OCI-LY1 (cell line): ENCODE measurements at regions not wholly inside any gene's neighbourhood (a gene's known extent, or its start where the extent isn't known, plus 50 kb on each side); places are given as distances from the start of the nearest gene placed in this dataset.

Source experiments
- H2AFZ ChIP-seq: fragments of 200-600 bp; sonication (generic), shearing (Covaris generic); 2 replicates; pipeline ENCODE4 v1.6.0; 2014; ENCODE audit warnings: antibody characterized with exemption, mild to moderate bottlenecking, low read length
- H3F3A ChIP-seq: fragments of 200-600 bp; sonication (generic), shearing (Covaris generic); 2 replicates; pipeline ENCODE4 v1.6.0; 2014; ENCODE audit warnings: mild to moderate bottlenecking, antibody characterized with exemption, low read length, moderate library complexity; ENCODE audit not compliant: insufficient read depth
- H3K27ac ChIP-seq: fragments of 200-600 bp; sonication (generic); 2 replicates; pipeline ENCODE4 v1.5.1; 2014; ENCODE audit warnings: low read length, mixed run types, mild to moderate bottlenecking, low read depth; ENCODE audit not compliant: poor library complexity, severe bottlenecking
- H3K27me3 ChIP-seq: fragments of 200-600 bp; sonication (generic); 2 replicates; pipeline ENCODE4 v1.6.0; 2014; ENCODE audit warnings: antibody characterized with exemption, mild to moderate bottlenecking, low read length, moderate library complexity; ENCODE audit not compliant: insufficient read depth
- H3K36me3 ChIP-seq: fragments of 200-600 bp; sonication (generic); 2 replicates; pipeline ENCODE4 v1.6.1; 2014; ENCODE audit warnings: mild to moderate bottlenecking, antibody characterized with exemption, low read length, moderate library complexity, mixed read lengths; ENCODE audit not compliant: insufficient read depth
- H3K4me1 ChIP-seq: fragments of 200-600 bp; sonication (generic); 2 replicates; pipeline ENCODE4 v1.5.1; 2014; ENCODE audit warnings: mild to moderate bottlenecking, low read length, moderate library complexity; ENCODE audit not compliant: insufficient read depth, severe bottlenecking
- H3K4me2 ChIP-seq: fragments of 200-600 bp; sonication (generic), shearing (Covaris generic); 2 replicates; pipeline ENCODE4 v1.6.1; 2014; ENCODE audit warnings: low read length
- H3K4me3 ChIP-seq: fragments of 200-600 bp; sonication (generic); 2 replicates; pipeline ENCODE4 v1.5.1; 2014; ENCODE audit warnings: low read length, low read depth, mild to moderate bottlenecking, mixed read lengths; ENCODE audit not compliant: poor library complexity, severe bottlenecking
- H3K79me2 ChIP-seq: fragments of 200-600 bp; shearing (Covaris generic); 2 replicates; pipeline ENCODE4 v1.6.1; 2016; ENCODE audit warnings: mixed run types, low read length, mixed read lengths; ENCODE audit not compliant: insufficient read depth
- H3K9ac ChIP-seq: fragments of 200-600 bp; sonication (generic), shearing (Covaris generic); 2 replicates; pipeline ENCODE4 v1.6.1; 2014; ENCODE audit warnings: mild to moderate bottlenecking, low read length, mixed read lengths
- H3K9me2 ChIP-seq: fragments of 200-600 bp; sonication (generic), shearing (Covaris generic); 2 replicates; pipeline ENCODE4 v1.6.1; 2014; ENCODE audit warnings: low read depth, mild to moderate bottlenecking, low read length, mixed read lengths
- H3K9me3 ChIP-seq: fragments of 200-600 bp; shearing (Covaris generic); 2 replicates; pipeline ENCODE4 v1.6.1; 2014; ENCODE audit warnings: low read length, mixed read lengths
- H4K20me1 ChIP-seq: fragments of 200-600 bp; sonication (generic), shearing (Covaris generic); 2 replicates; pipeline ENCODE4 v1.6.0; 2016; ENCODE audit warnings: mild to moderate bottlenecking, low read length; ENCODE audit not compliant: insufficient read depth
- EZH2 ChIP-seq: fragments of 200-600 bp; sonication (generic), shearing (Covaris generic); IDR thresholded peaks from 2 replicates; pipeline ENCODE4 v1.8.0; 2017; ENCODE audit warnings: borderline replicate concordance, mixed run types, mild to moderate bottlenecking, antibody characterized with exemption, low read length, moderate library complexity, mixed read lengths
- TF ChIP-seq, protein P1 (sequence below): fragments of 200-600 bp; sonication (generic), shearing (Covaris generic); IDR thresholded peaks from 2 replicates; pipeline ENCODE4 v1.5.1; 2017; ENCODE audit warnings: mild to moderate bottlenecking, antibody characterized with exemption, low read length, moderate library complexity, mixed read lengths

DNA sequence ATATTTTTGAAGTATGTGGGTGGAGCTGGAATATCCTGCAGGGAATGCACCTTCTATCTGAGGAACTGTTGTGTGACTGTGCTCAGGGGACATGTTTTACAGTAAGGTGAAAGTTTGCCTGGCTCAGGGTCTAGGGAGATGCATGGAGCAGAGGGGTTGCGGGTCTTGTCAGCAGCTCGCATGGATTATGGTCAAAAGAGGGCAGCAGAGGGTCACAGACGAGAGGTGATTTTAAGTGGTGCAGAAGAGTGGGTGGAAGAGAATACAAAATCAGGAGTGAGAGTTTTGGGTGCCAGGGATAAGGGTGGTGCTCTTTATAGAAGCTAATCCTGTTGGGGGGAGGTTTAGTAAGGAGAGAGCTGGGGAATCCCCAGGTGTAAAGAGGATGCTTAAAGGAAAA, 53.5 kb upstream of the GRIN3A start:
- no peaks in the 10 kb centered on the region for H3K36me3 ChIP-seq
- H3K27ac ChIP-seq, result no peak overlapping the region
- no peaks in the 10 kb centered on the region for H3F3A ChIP-seq
- no peaks in the 10 kb centered on the region for H3K4me1 ChIP-seq
- H2AFZ ChIP-seq, result no peak overlapping the region
- no peaks in the 10 kb centered on the region for H4K20me1 ChIP-seq
- no peaks in the 10 kb centered on the region for H3K27me3 ChIP-seq
- no peak overlapping the region for H3K4me3 ChIP-seq
- no peaks in the 10 kb centered on the region for H3K79me2 ChIP-seq
- TF ChIP-seq, protein P1, sequence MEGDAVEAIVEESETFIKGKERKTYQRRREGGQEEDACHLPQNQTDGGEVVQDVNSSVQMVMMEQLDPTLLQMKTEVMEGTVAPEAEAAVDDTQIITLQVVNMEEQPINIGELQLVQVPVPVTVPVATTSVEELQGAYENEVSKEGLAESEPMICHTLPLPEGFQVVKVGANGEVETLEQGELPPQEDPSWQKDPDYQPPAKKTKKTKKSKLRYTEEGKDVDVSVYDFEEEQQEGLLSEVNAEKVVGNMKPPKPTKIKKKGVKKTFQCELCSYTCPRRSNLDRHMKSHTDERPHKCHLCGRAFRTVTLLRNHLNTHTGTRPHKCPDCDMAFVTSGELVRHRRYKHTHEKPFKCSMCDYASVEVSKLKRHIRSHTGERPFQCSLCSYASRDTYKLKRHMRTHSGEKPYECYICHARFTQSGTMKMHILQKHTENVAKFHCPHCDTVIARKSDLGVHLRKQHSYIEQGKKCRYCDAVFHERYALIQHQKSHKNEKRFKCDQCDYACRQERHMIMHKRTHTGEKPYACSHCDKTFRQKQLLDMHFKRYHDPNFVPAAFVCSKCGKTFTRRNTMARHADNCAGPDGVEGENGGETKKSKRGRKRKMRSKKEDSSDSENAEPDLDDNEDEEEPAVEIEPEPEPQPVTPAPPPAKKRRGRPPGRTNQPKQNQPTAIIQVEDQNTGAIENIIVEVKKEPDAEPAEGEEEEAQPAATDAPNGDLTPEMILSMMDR, result peak; percentile 68
- no peak for TF ChIP-seq EZH2
- no peaks in the 10 kb centered on the region for H3K9me3 ChIP-seq
- H3K9ac ChIP-seq, result no peak overlapping the region
- H3K9me2 ChIP-seq, result no peaks in the 10 kb centered on the region
- H3K4me2 ChIP-seq, result no peak overlapping the region

GRCh38 chr9:101791533-101791932, 53.1 kb upstream of the GRIN3A start:
- H3K9me3 ChIP-seq, result no peaks in the 10 kb centered on the region
- H4K20me1 ChIP-seq, result no peaks in the 10 kb centered on the region
- no peaks in the 10 kb centered on the region for H3F3A ChIP-seq
- H3K79me2 ChIP-seq, result no peaks in the 10 kb centered on the region
- H3K9ac ChIP-seq, result no peak overlapping the region
- H3K36me3 ChIP-seq, result no peaks in the 10 kb centered on the region
- no peak overlapping the region for H3K27ac ChIP-seq
- TF ChIP-seq, protein P1, result no peak
- TF ChIP-seq EZH2, result no peak
- no peaks in the 10 kb centered on the region for H3K9me2 ChIP-seq
- H3K27me3 ChIP-seq, result no peaks in the 10 kb centered on the region
- no peaks in the 10 kb centered on the region for H3K4me1 ChIP-seq
- H3K4me2 ChIP-seq, result no peak overlapping the region
- no peak overlapping the region for H3K4me3 ChIP-seq
- H2AFZ ChIP-seq, result no peak overlapping the region
